ENCODE measurements at regions not wholly inside any gene's neighbourhood (a gene's known extent, or its start where the extent isn't known, plus 50 kb on each side); places are given as distances from the start of the nearest gene placed in this dataset.

DNA sequence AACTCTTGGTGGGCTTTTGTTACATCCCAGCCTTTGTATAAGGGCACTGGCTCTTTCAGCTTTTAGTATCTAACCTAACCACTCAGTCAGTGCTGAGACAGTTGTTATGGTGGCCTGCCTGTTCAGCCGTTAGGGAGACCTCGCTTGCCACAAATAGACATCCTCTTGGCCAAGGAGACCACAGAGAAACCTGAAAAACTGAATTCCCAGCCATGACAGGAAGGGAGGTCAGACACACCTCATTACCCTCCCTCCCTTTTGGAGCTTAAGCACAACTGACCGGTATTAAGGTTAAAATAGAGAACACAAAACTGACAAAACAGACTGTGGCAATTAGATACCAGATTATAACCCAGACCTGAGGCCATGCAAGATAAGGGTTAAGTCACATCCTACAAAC lies 1639.3 kb downstream of the RPA4 start:
- TF ChIP-seq, protein P1, sequence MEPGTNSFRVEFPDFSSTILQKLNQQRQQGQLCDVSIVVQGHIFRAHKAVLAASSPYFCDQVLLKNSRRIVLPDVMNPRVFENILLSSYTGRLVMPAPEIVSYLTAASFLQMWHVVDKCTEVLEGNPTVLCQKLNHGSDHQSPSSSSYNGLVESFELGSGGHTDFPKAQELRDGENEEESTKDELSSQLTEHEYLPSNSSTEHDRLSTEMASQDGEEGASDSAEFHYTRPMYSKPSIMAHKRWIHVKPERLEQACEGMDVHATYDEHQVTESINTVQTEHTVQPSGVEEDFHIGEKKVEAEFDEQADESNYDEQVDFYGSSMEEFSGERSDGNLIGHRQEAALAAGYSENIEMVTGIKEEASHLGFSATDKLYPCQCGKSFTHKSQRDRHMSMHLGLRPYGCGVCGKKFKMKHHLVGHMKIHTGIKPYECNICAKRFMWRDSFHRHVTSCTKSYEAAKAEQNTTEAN (CRISPR knock-in tag; IDR thresholded peaks at IDR 0.05) = no peak
- no peak for TF ChIP-seq KAT7 (CRISPR knock-in tag; IDR thresholded peaks at IDR 0.05; ENCODE audit: borderline replicate concordance)
- TF ChIP-seq, protein P2, sequence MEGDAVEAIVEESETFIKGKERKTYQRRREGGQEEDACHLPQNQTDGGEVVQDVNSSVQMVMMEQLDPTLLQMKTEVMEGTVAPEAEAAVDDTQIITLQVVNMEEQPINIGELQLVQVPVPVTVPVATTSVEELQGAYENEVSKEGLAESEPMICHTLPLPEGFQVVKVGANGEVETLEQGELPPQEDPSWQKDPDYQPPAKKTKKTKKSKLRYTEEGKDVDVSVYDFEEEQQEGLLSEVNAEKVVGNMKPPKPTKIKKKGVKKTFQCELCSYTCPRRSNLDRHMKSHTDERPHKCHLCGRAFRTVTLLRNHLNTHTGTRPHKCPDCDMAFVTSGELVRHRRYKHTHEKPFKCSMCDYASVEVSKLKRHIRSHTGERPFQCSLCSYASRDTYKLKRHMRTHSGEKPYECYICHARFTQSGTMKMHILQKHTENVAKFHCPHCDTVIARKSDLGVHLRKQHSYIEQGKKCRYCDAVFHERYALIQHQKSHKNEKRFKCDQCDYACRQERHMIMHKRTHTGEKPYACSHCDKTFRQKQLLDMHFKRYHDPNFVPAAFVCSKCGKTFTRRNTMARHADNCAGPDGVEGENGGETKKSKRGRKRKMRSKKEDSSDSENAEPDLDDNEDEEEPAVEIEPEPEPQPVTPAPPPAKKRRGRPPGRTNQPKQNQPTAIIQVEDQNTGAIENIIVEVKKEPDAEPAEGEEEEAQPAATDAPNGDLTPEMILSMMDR (IDR thresholded peaks at IDR 0.05) = no peak
